HepG2 (cell line): ENCODE measurements at regions not wholly inside any gene's neighbourhood (a gene's known extent, or its start where the extent isn't known, plus 50 kb on each side); places are given as distances from the start of the nearest gene placed in this dataset.

Source experiments
- ATAC-seq: fragments of 200-7000 bp; cut with Tn5 transposase; 3 replicates; pipeline ENCODE4 v1.9.1; 2020; ENCODE audit warnings: mild to moderate bottlenecking, moderate library complexity
- BruUV-seq: library from RNA; stranded (reverse); fragments of 400-500 nt; replicated peaks from 2 replicates; lab custom pipeline; 2021; lab: Mats Ljungman, UMichigan
- CTCF ChIA-PET: fragments of 300-600 bp; formaldehyde crosslinking; extraction: SDS; loops from one replicate; lab custom pipeline; 2021; ENCODE audit warnings: low total read pairs, inconsistent platforms, low intra/inter-chr PET ratio; lab: Yijun Ruan, JAX
- POLR2A ChIA-PET: fragments of 350-600 bp; sonication (Branson Sonifier 250); formaldehyde crosslinking; loops from one replicate; lab custom pipeline; 2020; ENCODE audit warnings: antibody characterized with exemption, inconsistent platforms; lab: Yijun Ruan, JAX
- DNase-seq: peaks from one replicate; pipeline ENCODE4 v3.0.0-alpha.2; 2015; ENCODE audit warnings: low spot score
- FAIRE-seq: peaks from 3 replicates; lab custom pipeline; 2011; peaks lifted over from hg19 to GRCh38; lab: Jason Lieb, UNC
- H2AFZ ChIP-seq: one replicate; pipeline ENCODE4 v1.6.1; 2011; ENCODE audit warnings: low read length, inconsistent platforms
- H3K27ac ChIP-seq: fragments of 300-600 bp; 3 replicates; pipeline ENCODE4 v1.8.0; 2011; ENCODE audit warnings: mixed run types, mild to moderate bottlenecking, mixed read lengths, low read length, inconsistent platforms; ENCODE audit not compliant: insufficient read depth; ENCODE audit errors: extremely low read length
- H3K27me3 ChIP-seq, 2 experiments: fragments of 200-600 bp in 1 of 2; 2 replicates in 1 of 2; 3 replicates in 1 of 2; pipeline versions ENCODE4 v1.6.0 to v1.8.0; 2011; ENCODE audit warnings: low read length in 2 of 2, mild to moderate bottlenecking in 2 of 2, moderate library complexity in 2 of 2, inconsistent platforms in 1 of 2; ENCODE audit not compliant: insufficient read depth in 2 of 2, control insufficient read depth in 1 of 2
- H3K36me3 ChIP-seq, 2 experiments: fragments of 200-600 bp in 1 of 2; replicated peaks in 1 of 2; 2 replicates in 1 of 2; 3 replicates in 1 of 2; pipeline versions ENCODE4 v1.5.1 to v1.8.0; 2011; ENCODE audit warnings: low read length in 2 of 2, inconsistent platforms in 1 of 2; ENCODE audit not compliant: insufficient read depth in 2 of 2, control insufficient read depth in 1 of 2
- H3K4me1 ChIP-seq: 2 replicates; pipeline ENCODE4 v1.5.1; 2012; ENCODE audit warnings: low read length, inconsistent platforms; ENCODE audit not compliant: insufficient read depth
- H3K4me2 ChIP-seq: 2 replicates; pipeline ENCODE4 v1.6.0; 2011; ENCODE audit warnings: low read depth, low read length, inconsistent platforms
- H3K4me3 ChIP-seq, 3 experiments: fragments of 200-600 bp in 1 of 3; sonication (generic), shearing (Covaris generic) in 1 of 3; replicated peaks in 1 of 3; 2 replicates each; pipeline ENCODE4 v1.5.1; 2011 to 2016; ENCODE audit warnings: low read length in 3 of 3, inconsistent platforms in 2 of 3, low read depth in 2 of 3, mild to moderate bottlenecking in 2 of 3, control low read depth in 1 of 3, mixed read lengths in 1 of 3; ENCODE audit not compliant: insufficient read depth in 1 of 3
- H3K79me2 ChIP-seq: one replicate; pipeline ENCODE4 v1.6.1; 2011; ENCODE audit warnings: low read length, inconsistent platforms; ENCODE audit not compliant: insufficient read depth
- H3K9ac ChIP-seq: 2 replicates; pipeline ENCODE4 v1.6.0; 2011; ENCODE audit warnings: mild to moderate bottlenecking, low read depth, low read length, inconsistent platforms; ENCODE audit not compliant: insufficient read depth
- H3K9me3 ChIP-seq: 2 replicates; pipeline ENCODE4 v1.5.1; 2012; ENCODE audit warnings: mild to moderate bottlenecking, low read length
- H4K20me1 ChIP-seq: 2 replicates; pipeline ENCODE4 v1.6.0; 2011; ENCODE audit warnings: inconsistent platforms, mild to moderate bottlenecking, low read length, moderate library complexity; ENCODE audit not compliant: insufficient read depth
- SMAD9 ChIP-seq: sonication (generic); formaldehyde crosslinking; IDR thresholded peaks from 2 replicates; pipeline ENCODE4 v1.5.1; 2020; ENCODE audit warnings: mild to moderate bottlenecking, missing genetic modification reagents
- ZNF34 ChIP-seq: sonication (generic); formaldehyde crosslinking; IDR thresholded peaks from 2 replicates; pipeline ENCODE4 v1.4.0; 2020; ENCODE audit warnings: mild to moderate bottlenecking, missing genetic modification reagents, borderline replicate concordance
- WGBS: methylation state at CpG from one replicate; pipeline ENCODE4 v1.1.6; 2017; ENCODE audit warnings: low lambda C conversion rate; 5-methylcytosine and 5-hydroxymethylcytosine counted together
- in situ Hi-C: cut with HindIII; loops from 2 replicates; pipeline ENCODE4 v1.10.0; 2017; ENCODE audit warnings: low pct_unique_long_range_greater_than_20kb; ENCODE audit not compliant: extremely low pct_ligation_motif_present
- intact Hi-C: fragments of 100-400 bp; cut with micrococcal nuclease; formaldehyde crosslinking; loops from one replicate; pipeline ENCODE4 v1.10.0; 2022; ENCODE audit not compliant: unreplicated experiment
- TF ChIP-seq, protein P1 (sequence below): sonication (generic); formaldehyde crosslinking; conservative IDR thresholded peaks from 2 replicates; pipeline ENCODE4 v1.4.0; 2020; ENCODE audit warnings: missing genetic modification reagents
- TF ChIP-seq, protein P2 (sequence below): sonication (generic); formaldehyde crosslinking; IDR thresholded peaks from 2 replicates; pipeline ENCODE4 v1.5.1; 2020; ENCODE audit warnings: missing genetic modification reagents, mild to moderate bottlenecking, borderline replicate concordance

DNA sequence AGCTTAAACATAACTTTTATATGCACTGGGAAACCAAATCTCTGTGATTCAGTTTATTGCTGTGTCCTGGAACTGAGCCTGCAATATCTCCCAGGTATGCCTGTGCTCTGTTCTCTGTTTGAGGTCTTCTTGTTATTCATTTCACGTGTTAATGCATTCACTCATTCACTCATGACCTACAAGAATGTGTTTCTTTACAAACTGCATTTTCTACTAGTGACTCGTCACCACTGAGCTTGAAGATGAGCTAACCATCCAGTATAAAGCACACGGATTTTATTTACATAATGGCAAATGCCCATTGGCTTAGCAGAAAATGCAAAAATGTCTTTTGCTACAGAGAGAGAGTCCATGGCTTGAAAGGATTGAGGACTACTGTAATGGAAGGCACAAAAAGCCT lies 75.0 kb upstream of the DUSP10 start:
- in situ Hi-C loops (no loop called here), intact Hi-C loops (no loop called here)
- DNase-seq (no peak), FAIRE-seq (no peak), ATAC-seq (no peak)
- ChIA-PET CTCF (no interaction called here), POLR2A (no interaction called here)
- no peaks in the 10 kb centered on the region for H3K79me2 ChIP-seq
- no peak overlapping the region for H3K9ac ChIP-seq
- 5% methylated on average over 3 of the region's 3 CpGs for WGBS
- no TSS peak for BruUV-seq
- TF ChIP-seq, protein P1, sequence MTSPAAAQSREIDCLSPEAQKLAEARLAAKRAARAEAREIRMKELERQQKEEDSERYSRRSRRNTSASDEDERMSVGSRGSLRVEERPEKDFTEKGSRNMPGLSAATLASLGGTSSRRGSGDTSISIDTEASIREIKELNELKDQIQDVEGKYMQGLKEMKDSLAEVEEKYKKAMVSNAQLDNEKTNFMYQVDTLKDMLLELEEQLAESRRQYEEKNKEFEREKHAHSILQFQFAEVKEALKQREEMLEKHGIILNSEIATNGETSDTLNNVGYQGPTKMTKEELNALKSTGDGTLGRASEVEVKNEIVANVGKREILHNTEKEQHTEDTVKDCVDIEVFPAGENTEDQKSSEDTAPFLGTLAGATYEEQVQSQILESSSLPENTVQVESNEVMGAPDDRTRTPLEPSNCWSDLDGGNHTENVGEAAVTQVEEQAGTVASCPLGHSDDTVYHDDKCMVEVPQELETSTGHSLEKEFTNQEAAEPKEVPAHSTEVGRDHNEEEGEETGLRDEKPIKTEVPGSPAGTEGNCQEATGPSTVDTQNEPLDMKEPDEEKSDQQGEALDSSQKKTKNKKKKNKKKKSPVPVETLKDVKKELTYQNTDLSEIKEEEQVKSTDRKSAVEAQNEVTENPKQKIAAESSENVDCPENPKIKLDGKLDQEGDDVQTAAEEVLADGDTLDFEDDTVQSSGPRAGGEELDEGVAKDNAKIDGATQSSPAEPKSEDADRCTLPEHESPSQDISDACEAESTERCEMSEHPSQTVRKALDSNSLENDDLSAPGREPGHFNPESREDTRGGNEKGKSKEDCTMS (CRISPR knock-in tag): no peak
- H3K36me3 ChIP-seq: no peaks in the 10 kb centered on the region
- H3K4me2 ChIP-seq: no peak overlapping the region
- H3K27ac ChIP-seq: no peak overlapping the region
- H3K27me3 ChIP-seq: no peaks in the 10 kb centered on the region
- no peaks in the 10 kb centered on the region for H3K4me1 ChIP-seq
- no peaks in the 10 kb centered on the region for H3K9me3 ChIP-seq
- H3K4me3 ChIP-seq: no peak overlapping the region
- H2AFZ ChIP-seq: no peak overlapping the region
- no peaks in the 10 kb centered on the region for H4K20me1 ChIP-seq

- intact Hi-C loops: no loop called here
- no peak overlapping the region for H3K4me3 ChIP-seq
- no peak for TF ChIP-seq SMAD9 (CRISPR knock-in tag)
- TF ChIP-seq ZNF34 (CRISPR knock-in tag): no peak
- TF ChIP-seq, protein P2, sequence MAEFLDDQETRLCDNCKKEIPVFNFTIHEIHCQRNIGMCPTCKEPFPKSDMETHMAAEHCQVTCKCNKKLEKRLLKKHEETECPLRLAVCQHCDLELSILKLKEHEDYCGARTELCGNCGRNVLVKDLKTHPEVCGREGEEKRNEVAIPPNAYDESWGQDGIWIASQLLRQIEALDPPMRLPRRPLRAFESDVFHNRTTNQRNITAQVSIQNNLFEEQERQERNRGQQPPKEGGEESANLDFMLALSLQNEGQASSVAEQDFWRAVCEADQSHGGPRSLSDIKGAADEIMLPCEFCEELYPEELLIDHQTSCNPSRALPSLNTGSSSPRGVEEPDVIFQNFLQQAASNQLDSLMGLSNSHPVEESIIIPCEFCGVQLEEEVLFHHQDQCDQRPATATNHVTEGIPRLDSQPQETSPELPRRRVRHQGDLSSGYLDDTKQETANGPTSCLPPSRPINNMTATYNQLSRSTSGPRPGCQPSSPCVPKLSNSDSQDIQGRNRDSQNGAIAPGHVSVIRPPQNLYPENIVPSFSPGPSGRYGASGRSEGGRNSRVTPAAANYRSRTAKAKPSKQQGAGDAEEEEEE (CRISPR knock-in tag): no peak
- no peaks in the 10 kb centered on the region for H3K36me3 ChIP-seq
- H3K27ac ChIP-seq: no peak overlapping the region
- POLR2A ChIA-PET: no interaction called here
- no peaks in the 10 kb centered on the region for H3K4me1 ChIP-seq
- no TSS peak for BruUV-seq
- WGBS: 0% methylated on average over 1 of the region's 1 CpG
- H3K4me2 ChIP-seq: no peak overlapping the region
- no peak overlapping the region for H3K9ac ChIP-seq
- ATAC-seq (no peak), FAIRE-seq (no peak), DNase-seq (no peak)
- H4K20me1 ChIP-seq: no peaks in the 10 kb centered on the region
- no peak overlapping the region for H2AFZ ChIP-seq
- no peaks in the 10 kb centered on the region for H3K27me3 ChIP-seq
- H3K79me2 ChIP-seq: no peaks in the 10 kb centered on the region
- in situ Hi-C loops: no loop called here
- no peaks in the 10 kb centered on the region for H3K9me3 ChIP-seq
- CTCF ChIA-PET: no interaction called here
These were observed 73.8 kb upstream of the DUSP10 start for GRCh38 chr1:221815660-221816059.
